ENCODE measurements at regions not wholly inside any gene's neighbourhood (a gene's known extent, or its start where the extent isn't known, plus 50 kb on each side); places are given as distances from the start of the nearest gene placed in this dataset.
"Not testable (repeated sequence)": the region's sequence is repeated elsewhere in the genome, so short reads cannot be mapped to it uniquely, and the experiment has no call there.

DNA sequence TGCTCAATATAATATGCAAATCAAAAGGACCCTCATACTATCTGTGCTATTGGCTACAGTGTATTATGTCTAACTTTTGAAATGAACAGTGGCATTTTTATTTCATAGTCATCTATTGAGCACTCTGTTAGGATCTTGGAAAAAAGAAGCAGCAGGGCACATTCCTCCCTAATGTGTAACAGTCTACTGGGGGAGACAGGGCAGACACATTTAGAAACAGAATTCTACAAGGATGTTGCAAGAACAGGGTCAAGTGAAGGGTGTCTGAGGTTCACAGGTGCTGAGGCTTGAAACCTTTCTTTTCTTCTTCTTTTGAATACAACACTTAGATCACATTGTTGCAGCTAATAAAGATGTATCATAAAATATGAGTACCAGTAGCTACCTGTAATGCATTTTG is 129.7 kb upstream of the SLC4A4 start:
- DNase-seq (ENCODE audit: low read depth): no peak

DNA sequence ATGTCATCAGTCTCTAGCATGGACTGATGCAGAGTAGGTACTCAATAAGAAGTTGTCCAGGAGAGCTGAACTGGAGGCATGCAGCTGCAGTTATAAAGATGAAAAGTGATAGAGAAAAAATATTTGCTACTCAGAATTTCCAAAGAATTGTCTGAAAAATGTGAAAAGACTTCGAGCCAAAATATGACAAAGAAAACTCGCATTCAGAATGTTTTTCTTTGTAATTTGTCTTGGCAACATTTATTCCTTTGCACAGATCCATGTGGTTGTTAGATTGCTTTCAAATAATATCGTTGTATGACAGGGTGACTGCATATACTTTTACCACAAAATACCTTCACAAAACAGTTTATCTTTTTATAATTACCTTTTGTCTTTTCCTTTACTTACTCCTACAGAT is 128.0 kb upstream of the SLC4A4 start:
- DNase-seq (ENCODE audit: low read depth): no peak

- no peak for DNase-seq (ENCODE audit: low read depth)
These were observed 127.1 kb upstream of the SLC4A4 start for GRCh38 chr4:71211748-71212147.

- DNase-seq (ENCODE audit: low read depth): no peak
These were observed 126.6 kb upstream of the SLC4A4 start for GRCh38 chr4:71212216-71212615.

DNA sequence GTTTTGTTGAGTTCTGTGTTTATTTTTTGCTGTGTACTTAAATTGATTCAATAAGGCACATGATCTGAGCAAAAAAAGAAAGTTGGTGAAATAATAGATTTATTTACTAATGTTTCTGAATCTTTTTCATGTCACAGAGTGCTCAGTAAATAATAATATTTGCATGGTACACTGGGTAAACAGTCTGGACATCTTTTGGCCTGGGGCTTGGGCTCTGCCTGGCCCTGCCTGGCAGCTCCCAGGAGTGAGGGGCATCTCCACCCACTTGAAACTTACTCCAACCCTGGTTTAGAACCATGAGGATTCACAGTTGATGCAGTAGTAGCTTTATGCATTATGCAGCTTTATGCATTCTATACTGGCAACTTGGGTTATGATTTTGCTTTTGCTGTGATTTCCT is 124.2 kb upstream of the SLC4A4 start:
- no peak for DNase-seq (ENCODE audit: low read depth)

DNA sequence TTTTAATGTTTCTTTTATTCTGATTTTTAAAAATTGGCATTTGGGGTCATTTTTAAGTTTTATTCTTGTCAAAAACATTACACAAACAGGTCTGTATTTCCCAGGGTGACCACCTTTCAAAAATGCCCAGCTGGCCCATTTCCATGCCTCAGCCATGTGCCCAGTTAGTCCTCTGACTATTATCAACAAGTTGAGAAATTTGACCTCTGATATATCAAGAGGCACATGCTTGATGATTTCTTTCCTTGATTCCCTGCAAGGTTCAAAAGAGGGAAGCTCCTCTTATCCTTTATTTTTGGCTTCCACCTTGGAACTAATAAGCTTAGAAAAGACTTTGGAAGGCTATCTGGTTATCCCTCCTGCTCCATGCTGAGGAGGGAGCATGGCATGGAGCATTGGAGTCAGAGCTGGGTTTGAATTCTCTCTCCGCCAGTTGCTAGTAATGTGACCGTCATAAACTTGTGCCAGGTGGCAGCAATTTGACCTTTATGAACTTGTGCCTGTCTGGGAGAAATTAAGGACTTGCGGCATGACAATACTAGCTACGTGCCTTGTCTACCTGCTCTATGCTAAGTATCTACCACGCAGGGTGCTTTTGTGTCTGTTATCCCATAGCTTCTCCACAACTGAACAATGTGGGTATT is 122.4 kb upstream of the SLC4A4 start:
- DNase-seq (ENCODE audit: low read depth): no peak

DNA sequence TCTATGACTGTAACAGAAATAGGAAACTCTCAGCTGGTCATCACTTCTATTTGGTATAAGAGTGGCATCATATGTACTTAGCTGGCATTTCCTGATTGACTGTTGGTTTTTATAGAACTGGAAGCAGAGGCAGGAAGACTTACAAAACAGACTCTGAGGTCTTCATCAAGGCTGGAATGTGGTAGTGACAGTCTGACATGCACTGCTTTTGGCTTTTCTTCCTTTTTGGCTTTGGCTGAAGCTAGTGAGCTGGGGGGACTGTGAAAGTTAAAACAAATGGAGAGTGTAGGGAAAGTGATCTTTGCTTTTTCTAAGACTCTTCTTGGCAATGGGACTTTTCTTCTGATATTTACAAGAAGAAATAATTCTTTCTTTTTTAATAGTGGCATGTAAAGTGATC is 121.1 kb upstream of the SLC4A4 start:
- DNase-seq (ENCODE audit: low read depth): no peak

GRCh38 chr4:71220848-71221247 is 118.0 kb upstream of the SLC4A4 start:
- not testable (repeated sequence) for DNase-seq (ENCODE audit: low read depth)

DNA sequence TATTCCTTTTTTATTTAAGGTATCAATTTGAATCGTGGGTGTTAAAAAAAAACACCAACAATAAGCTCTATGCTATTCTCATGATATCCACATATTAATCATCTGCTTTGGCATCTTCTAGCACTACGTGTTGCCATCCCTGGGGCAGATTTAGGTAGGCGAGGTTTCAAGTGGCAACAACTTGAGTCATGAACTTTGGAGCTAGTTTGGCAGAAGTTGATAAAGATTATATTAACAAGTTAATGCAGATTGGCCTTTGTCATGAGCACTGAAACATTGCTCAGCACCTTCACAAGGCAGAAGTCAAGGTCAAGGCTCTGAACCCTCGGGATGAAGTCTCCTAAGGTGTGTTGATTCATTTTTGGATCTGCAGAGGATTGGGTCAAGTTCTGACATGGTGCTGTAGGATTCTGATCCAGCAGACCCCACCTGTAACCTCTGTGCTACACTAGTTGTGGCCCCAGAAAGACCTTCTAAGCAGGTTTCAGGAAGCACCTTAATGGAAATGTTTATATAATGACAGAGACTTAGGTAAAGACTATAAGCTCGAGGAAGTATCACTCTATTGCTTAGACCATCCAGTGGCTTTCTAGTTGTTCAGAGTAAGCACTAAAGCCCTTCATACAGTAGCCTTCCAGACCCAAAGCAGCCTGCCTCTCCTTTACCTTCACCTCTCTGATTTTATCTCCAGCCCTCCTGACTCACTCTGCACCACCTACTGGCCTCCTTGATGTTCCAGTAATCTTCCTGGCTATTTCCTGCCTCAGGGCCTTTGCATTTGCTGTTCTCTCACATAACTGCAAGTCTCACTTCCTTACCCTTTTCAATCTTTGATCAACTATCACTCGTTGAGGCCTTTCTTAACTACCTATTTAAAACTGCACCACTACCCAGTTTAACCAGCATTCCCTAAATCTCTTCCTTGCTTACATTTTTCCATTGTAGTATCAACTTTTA is 117.0 kb upstream of the SLC4A4 start:
- DNase-seq (ENCODE audit: low read depth): no peak

GRCh38 chr4:71222661-71223060 is 116.2 kb upstream of the SLC4A4 start:
- DNase-seq (ENCODE audit: low read depth): no peak

GRCh38 chr4:71229477-71230270 is 109.1 kb upstream of the SLC4A4 start:
- peak; percentile 2 for DNase-seq (ENCODE audit: low read depth)

- DNase-seq (ENCODE audit: low read depth): no peak
These were observed 108.3 kb upstream of the SLC4A4 start for GRCh38 chr4:71230271-71231128.

DNA sequence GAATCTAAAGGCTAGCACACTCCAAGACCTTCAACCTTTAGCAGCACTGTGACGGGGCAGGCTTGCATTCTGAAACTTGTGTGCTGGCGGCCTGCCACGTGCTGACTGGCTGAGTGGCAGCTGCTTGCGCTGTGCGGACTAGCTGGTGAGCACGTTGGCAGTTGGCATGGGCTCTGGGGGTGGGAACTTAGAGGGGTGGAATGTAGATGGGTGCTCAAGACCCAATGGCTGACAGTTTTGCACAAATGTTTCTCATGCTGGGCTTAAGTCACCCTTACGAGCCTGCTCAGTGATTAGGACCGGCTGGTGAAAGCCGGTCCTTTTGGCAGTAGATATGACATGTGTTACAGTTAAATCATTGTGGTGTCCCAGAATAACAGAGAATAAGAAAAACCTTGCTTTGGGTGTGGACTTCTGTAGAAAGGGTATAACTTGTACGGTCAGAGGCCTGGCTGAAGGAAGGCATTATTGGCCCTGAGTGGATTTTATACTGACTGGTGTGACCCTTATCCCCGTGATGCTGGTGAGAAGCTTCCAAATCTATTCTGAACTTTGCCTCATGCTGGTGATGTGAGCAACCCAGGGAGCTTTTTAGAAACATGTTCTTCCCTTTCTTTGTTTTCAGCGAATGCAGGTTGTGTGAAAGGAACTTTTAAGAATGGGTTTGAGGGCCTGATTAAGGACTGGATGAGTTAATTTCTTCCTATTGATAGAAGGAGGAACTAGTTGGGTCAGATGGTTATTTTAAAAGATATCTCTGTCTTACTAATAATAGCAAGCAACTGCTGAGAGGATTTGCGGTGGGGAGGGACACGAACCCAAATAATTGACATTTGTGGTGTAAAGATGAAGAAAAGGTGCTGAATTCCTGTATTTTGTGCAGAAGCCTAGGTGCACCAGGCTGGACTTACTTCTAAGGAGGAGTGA is 107.4 kb upstream of the SLC4A4 start:
- no peak for DNase-seq (ENCODE audit: low read depth)

DNA sequence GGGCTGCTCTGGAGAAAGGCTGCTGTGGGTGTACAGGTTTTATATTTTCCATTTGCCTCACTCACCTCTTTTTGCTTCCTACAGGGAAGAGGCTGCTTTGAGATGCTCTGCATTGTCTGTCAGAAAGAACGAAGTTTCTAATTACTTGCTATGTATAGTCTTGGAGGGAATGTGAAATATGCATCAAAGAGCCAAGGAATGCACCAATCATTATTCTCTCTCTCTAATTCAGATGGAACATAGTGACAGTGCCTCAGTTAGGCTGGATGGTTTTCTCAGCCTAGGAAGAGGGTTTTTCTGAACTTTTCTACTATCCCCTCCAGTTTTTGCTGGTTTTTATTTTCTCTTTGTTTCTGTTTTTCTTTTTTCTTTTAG is 106.8 kb upstream of the SLC4A4 start:
- no peak for DNase-seq (ENCODE audit: low read depth)

DNA sequence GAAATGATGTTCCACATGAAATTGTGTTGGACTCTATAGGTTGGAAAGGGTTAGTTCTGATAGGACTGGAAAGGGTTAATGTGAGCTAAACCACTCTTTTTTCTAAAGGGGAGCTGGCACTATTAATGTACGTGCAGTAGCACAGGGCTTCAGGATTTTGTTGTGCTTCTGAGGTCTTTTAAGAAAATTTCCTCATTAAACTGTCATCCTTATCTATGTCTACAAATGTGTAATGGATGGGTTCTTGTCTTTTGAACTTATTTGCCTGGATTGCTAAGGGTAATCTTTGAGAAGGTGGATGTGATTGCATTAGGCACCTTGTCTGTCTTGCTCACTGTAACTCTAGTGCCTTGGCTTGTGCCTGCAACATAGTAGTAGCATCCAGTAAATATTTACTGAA is 106.0 kb upstream of the SLC4A4 start:
- DNase-seq (ENCODE audit: low read depth): no peak

DNA sequence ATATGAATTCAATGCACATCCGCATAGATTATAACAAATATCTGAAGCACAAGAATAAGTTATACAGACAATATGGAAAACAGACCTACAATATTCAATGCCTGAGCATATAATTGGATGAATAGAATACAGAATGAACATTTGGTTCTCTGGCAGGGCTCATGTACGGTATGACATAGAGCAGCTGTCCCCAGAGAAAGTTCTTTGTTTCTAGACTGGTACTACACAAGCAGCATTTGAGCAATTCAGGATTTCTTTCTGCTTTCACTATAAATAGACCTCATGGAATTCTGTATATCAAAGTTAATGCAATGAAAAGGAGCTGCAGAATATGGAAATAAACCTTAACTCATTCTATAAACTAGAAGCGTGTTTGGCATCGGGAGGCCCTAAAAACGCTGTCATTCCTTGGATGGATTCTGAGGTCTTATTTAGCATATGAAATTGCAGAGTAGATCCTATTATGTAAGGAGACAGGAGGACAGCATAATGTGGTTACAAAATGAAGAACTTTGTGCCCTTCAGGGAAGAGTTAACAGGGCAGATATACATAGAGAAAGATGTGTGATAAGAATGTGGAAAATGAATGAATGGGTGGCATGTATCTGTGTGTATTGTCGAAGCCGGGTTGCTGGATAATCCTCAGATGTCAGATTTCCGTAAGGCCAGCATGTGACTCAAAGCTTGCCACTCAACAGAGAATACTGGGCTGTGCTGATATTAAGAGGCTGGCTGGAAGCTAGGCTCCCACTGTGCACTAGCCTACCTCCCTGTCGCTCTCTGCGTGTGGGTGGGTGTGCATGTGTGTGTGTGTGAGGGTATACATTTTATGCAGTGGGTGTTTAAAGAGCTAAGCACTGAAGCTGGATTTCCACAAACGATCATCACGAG is 103.3 kb upstream of the SLC4A4 start:
- DNase-seq (ENCODE audit: low read depth): no peak

DNA sequence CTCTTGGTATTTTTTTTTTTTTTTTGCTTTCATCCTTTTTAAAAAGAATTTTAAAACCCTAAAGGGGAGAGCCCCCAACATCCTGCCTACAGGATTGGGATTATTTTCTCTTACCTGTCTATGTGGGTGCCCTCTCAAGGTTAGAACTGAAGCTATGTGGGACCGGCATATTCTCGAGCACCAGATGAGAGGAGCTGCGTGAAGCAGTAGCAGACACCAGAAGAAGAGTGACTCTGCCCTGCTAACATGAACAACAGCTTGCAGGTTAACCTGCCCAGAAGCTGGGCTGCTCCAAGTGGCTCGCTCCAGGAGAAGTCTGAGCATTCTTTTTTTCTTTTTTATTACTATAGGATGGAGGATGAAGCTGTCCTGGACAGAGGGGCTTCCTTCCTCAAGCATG is 102.6 kb upstream of the SLC4A4 start:
- DNase-seq (ENCODE audit: low read depth): no peak

DNA sequence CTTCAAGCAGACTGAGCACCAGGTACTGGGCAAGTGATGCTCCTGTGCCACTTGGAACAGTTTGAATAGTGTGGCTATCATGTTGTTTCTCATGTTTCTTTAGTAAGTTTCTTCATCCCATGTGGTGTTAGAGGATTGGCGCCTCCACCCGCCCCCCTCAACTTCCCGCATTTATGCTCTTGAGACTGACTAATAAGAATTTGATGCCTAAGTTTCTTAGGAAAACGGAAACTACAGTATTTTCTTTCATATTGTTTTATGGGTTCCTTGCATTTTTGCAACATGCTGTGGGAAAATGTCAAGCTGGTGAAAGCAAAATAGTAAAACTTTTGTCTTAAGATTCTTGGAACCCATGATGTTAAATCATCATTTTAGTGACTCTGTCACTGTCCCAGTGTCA is 101.2 kb upstream of the SLC4A4 start:
- no peak for DNase-seq (ENCODE audit: low read depth)

- no peak for DNase-seq (ENCODE audit: low read depth)
These were observed 99.5 kb upstream of the SLC4A4 start for GRCh38 chr4:71239365-71239764.

- DNase-seq (ENCODE audit: low read depth): no peak
These were observed 98.7 kb upstream of the SLC4A4 start for GRCh38 chr4:71240094-71240493.
